ENCODE measurements at regions not wholly inside any gene's neighbourhood (a gene's known extent, or its start where the extent isn't known, plus 50 kb on each side); places are given as distances from the start of the nearest gene placed in this dataset.

GRCh38 chr2:83972128-83972527 lies 487.0 kb downstream of the SUCLG1 start:
- ChIA-PET CTCF (ENCODE audit: low intra/inter-chr PET ratio) (no interaction called here), POLR2A (interaction anchor here (0.6 to 1.1 kb wide), 2 partner anchors 19 to 21 kb away, joined by 3 read pairs; no protein-coding TSS in a partner anchor)
- FAIRE-seq: no peak
- no TSS peak for BruUV-seq (replicated peaks)
- Histone ChIP-seq H2AFZ (ENCODE audit: low read depth, low read length) (peak overlapping the region; percentile 54), H3K9me1 (ENCODE audit: control insufficient read depth, insufficient read depth, low read length) (no peaks in the 10 kb centered on the region), H3K27ac (ENCODE audit: extremely low read depth, low read depth, low read length) (peak overlapping the region; percentile 83), H3K9ac (ENCODE audit: insufficient read depth in 1 of 2, low read depth in 2 of 2, low read length in 2 of 2) (peak overlapping the region in 1 of 2 experiments; percentile 19; a peak in 1 of 4 replicates), H3K9me3 (replicated peaks; ENCODE audit: control insufficient read depth, insufficient read depth, low read depth, low read length) (peaks cover 5% of the 10 kb centered on the region), H3K27me3 (ENCODE audit: control insufficient read depth in 2 of 2, insufficient read depth in 2 of 2, low read length in 2 of 2) (no peaks in the 10 kb centered on the region), H4K20me1 (replicated peaks; ENCODE audit: control insufficient read depth, insufficient read depth, low read length) (no peaks in the 10 kb centered on the region), H3K4me2 (ENCODE audit: insufficient read depth, low read length) (no peak overlapping the region), H3K79me2 (ENCODE audit: control insufficient read depth, insufficient read depth, low read length) (no peaks in the 10 kb centered on the region), H3K4me3 (no peak overlapping the region), H3K36me3 (ENCODE audit: control insufficient read depth, insufficient read depth, low read length) (no peaks in the 10 kb centered on the region; the same call in 2 of the 3 replicates), H3K4me1 (replicated peaks in 1 of 2; ENCODE audit: control insufficient read depth in 2 of 2, insufficient read depth in 2 of 2, low read length in 2 of 2) (peaks cover 3 to 45% of the 10 kb centered on the region in 2 experiments; a peak in 4 of 5 replicates)
- peak; percentile 59; the same call in 1 of the 2 replicates for TF ChIP-seq MAFK (IDR thresholded peaks at IDR 0.05; ENCODE audit: low read length)
- TF ChIP-seq NFE2 (IDR thresholded peaks at IDR 0.05; ENCODE audit: low read depth): peak; percentile 71
- peak; percentile 95 for TF ChIP-seq ZNF316 (IDR thresholded peaks at IDR 0.05)
- TF ChIP-seq MAFF (IDR thresholded peaks at IDR 0.05; ENCODE audit: low read length): peak; percentile 65
- no peak for TF ChIP-seq ZKSCAN1 (IDR thresholded peaks at IDR 0.05; ENCODE audit: low read depth, low read length)
- TF ChIP-seq NCOR1 (IDR thresholded peaks at IDR 0.05): no peak
- TF ChIP-seq C11orf30 (IDR thresholded peaks at IDR 0.05; ENCODE audit: low read depth): peak; percentile 78
- TF ChIP-seq MAFG (tag; conservative IDR thresholded peaks at IDR 0.05): peak; percentile 74
- no peak for DNase-seq (ENCODE audit: extremely low read depth in 1 of 4, low spot score in 3 of 4)
- 9% methylated on average over 3 of the region's 3 CpGs for WGBS (ENCODE audit: insufficient coverage, low coverage, missing lambda C conversion rate)
- intact Hi-C loops (cut with micrococcal nuclease) (loop anchor here (10.0 kb wide), 1 partner anchor 187 kb away; no protein-coding TSS in a partner anchor), in situ Hi-C loops (cut with MboI) (no loop called here)
- ATAC-seq: peak; percentile 4; the same call in 1 of the 3 replicates
